H9 (cell line): ENCODE measurements at regions not wholly inside any gene's neighbourhood (a gene's known extent, or its start where the extent isn't known, plus 50 kb on each side); places are given as distances from the start of the nearest gene placed in this dataset.

Source experiments
- DNase-seq: peaks from one replicate; pipeline ENCODE4 v3.0.0-alpha.2; 2017
- H2AFZ ChIP-seq: one replicate; pipeline ENCODE4 v1.6.1; 2013; ENCODE audit warnings: mild to moderate bottlenecking, low read length, control low read depth, moderate library complexity
- H2AK5ac ChIP-seq: 2 replicates; pipeline ENCODE4 v1.6.1; 2013; ENCODE audit warnings: low read length, control low read depth, mixed read lengths; ENCODE audit not compliant: insufficient read length
- H2BK120ac ChIP-seq: one replicate; pipeline ENCODE4 v1.6.1; 2013; ENCODE audit warnings: low read depth, mild to moderate bottlenecking, low read length, control low read depth, inconsistent platforms; ENCODE audit not compliant: poor library complexity, severe bottlenecking
- H2BK12ac ChIP-seq: 2 replicates; pipeline ENCODE4 v1.6.1; 2013; ENCODE audit warnings: low read length, control low read depth, mixed read lengths, low read depth; ENCODE audit not compliant: insufficient read length
- H2BK15ac ChIP-seq: 2 replicates; pipeline ENCODE4 v1.6.1; 2013; ENCODE audit warnings: low read depth, low read length, control low read depth
- H2BK20ac ChIP-seq: one replicate; pipeline ENCODE4 v1.6.1; 2013; ENCODE audit warnings: low read depth, mild to moderate bottlenecking, low read length, control low read depth, inconsistent platforms; ENCODE audit not compliant: poor library complexity, severe bottlenecking
- H2BK5ac ChIP-seq: 2 replicates; pipeline ENCODE4 v1.6.1; 2013; ENCODE audit warnings: low read length, control low read depth, mixed read lengths; ENCODE audit not compliant: insufficient read length
- H3K14ac ChIP-seq: 2 replicates; pipeline ENCODE4 v1.6.1; 2013; ENCODE audit warnings: low read length, control low read depth; ENCODE audit not compliant: insufficient read depth
- H3K18ac ChIP-seq: 2 replicates; pipeline ENCODE4 v1.6.1; 2013; ENCODE audit warnings: low read depth, mild to moderate bottlenecking, mixed read lengths, low read length, control low read depth; ENCODE audit not compliant: insufficient read length
- H3K23ac ChIP-seq: 2 replicates; pipeline ENCODE4 v1.6.1; 2013; ENCODE audit warnings: low read length, control low read depth, mixed read lengths, low read depth; ENCODE audit not compliant: insufficient read length
- H3K23me2 ChIP-seq: 2 replicates; pipeline ENCODE4 v1.6.1; 2013; ENCODE audit warnings: low read depth, mild to moderate bottlenecking, mixed read lengths, low read length, control low read depth; ENCODE audit not compliant: insufficient read length, poor library complexity, severe bottlenecking
- H3K27ac ChIP-seq: 2 replicates; pipeline ENCODE4 v1.5.1; 2013; ENCODE audit warnings: low read length, control low read depth, mixed read lengths, low read depth; ENCODE audit not compliant: insufficient read length
- H3K27me3 ChIP-seq: 2 replicates; pipeline ENCODE4 v1.6.1; 2013; ENCODE audit warnings: low read length, control low read depth, inconsistent platforms; ENCODE audit not compliant: insufficient read depth
- H3K4ac ChIP-seq: 2 replicates; pipeline ENCODE4 v1.6.1; 2013; ENCODE audit warnings: low read depth, mild to moderate bottlenecking, control low read depth, inconsistent platforms, low read length, moderate library complexity
- H3K4me1 ChIP-seq: 2 replicates; pipeline ENCODE4 v1.6.1; 2013; ENCODE audit warnings: low read length, control low read depth, inconsistent platforms; ENCODE audit not compliant: insufficient read depth
- H3K4me2 ChIP-seq: 2 replicates; pipeline ENCODE4 v1.6.1; 2013; ENCODE audit warnings: low read length, control low read depth, mixed read lengths; ENCODE audit not compliant: insufficient read length, insufficient read depth
- H3K56ac ChIP-seq: 2 replicates; pipeline ENCODE4 v1.6.1; 2013; ENCODE audit warnings: low read depth, mild to moderate bottlenecking, mixed read lengths, low read length, control low read depth; ENCODE audit not compliant: insufficient read length
- H3K79me1 ChIP-seq: 2 replicates; pipeline ENCODE4 v1.6.1; 2013; ENCODE audit warnings: low read depth, mild to moderate bottlenecking, moderate library complexity, low read length, control low read depth, inconsistent platforms; ENCODE audit not compliant: insufficient read depth, poor library complexity, severe bottlenecking
- H3K79me2 ChIP-seq: 2 replicates; pipeline ENCODE4 v1.6.1; 2013; ENCODE audit warnings: low read length, control low read depth, inconsistent platforms; ENCODE audit not compliant: insufficient read depth
- H3K9ac ChIP-seq: 2 replicates; pipeline ENCODE4 v1.6.1; 2013; ENCODE audit warnings: low read length, control low read depth, mixed read lengths; ENCODE audit not compliant: insufficient read length; ENCODE audit errors: extremely low read depth
- H3K9me3 ChIP-seq: one replicate; pipeline ENCODE4 v1.6.1; 2013; ENCODE audit warnings: low read depth, low read length, inconsistent platforms; ENCODE audit not compliant: control insufficient read depth
- H3T11ph ChIP-seq: one replicate; pipeline ENCODE4 v1.6.1; 2013; ENCODE audit warnings: mild to moderate bottlenecking, low read length, control low read depth, inconsistent platforms
- H4K20me1 ChIP-seq: one replicate; pipeline ENCODE4 v1.6.1; 2013; ENCODE audit not compliant: control insufficient read depth, insufficient read length, insufficient read depth
- H4K5ac ChIP-seq: 2 replicates; pipeline ENCODE4 v1.6.1; 2013; ENCODE audit warnings: low read depth, mild to moderate bottlenecking, mixed read lengths, low read length, control low read depth; ENCODE audit not compliant: insufficient read length
- H4K8ac ChIP-seq: replicated peaks from 2 replicates; pipeline ENCODE4 v1.6.1; 2013; ENCODE audit warnings: low read length, control low read depth, mixed read lengths, low read depth; ENCODE audit not compliant: insufficient read length
- H4K91ac ChIP-seq: 2 replicates; pipeline ENCODE4 v1.6.1; 2013; ENCODE audit warnings: low read depth, mild to moderate bottlenecking, moderate library complexity, mixed read lengths, low read length, control low read depth; ENCODE audit not compliant: insufficient read length
- H3K27ac Mint-ChIP-seq, 3 experiments: 2 replicates in 2 of 3; 3 replicates in 1 of 3; pipeline ENCODE4 v1.8.0; 2020 to 2021; ENCODE audit warnings: mixed read lengths in 3 of 3, mild to moderate bottlenecking in 1 of 3, moderate library complexity in 1 of 3
- H3K27me3 Mint-ChIP-seq: 2 replicates; pipeline ENCODE4 v1.8.0; 2021; ENCODE audit warnings: low read depth, mild to moderate bottlenecking, moderate library complexity, mixed read lengths
- H3K36me3 Mint-ChIP-seq, 3 experiments: 2 replicates in 2 of 3; 3 replicates in 1 of 3; pipeline ENCODE4 v1.8.0; 2020 to 2021; ENCODE audit warnings: low read depth in 3 of 3, mixed read lengths in 3 of 3; ENCODE audit not compliant: insufficient read depth in 1 of 3
- H3K4me1 Mint-ChIP-seq, 2 experiments: 2 replicates each; pipeline ENCODE4 v1.8.0; 2020; ENCODE audit warnings: mixed read lengths in 2 of 2
- H3K4me3 Mint-ChIP-seq, 2 experiments: 2 replicates in 1 of 2; 3 replicates in 1 of 2; pipeline ENCODE4 v1.8.0; 2020 to 2021; ENCODE audit warnings: mild to moderate bottlenecking in 2 of 2, mixed read lengths in 2 of 2, moderate library complexity in 1 of 2
- H3K9me3 Mint-ChIP-seq, 2 experiments: 2 replicates in 1 of 2; 3 replicates in 1 of 2; pipeline ENCODE4 v1.8.0; 2020; ENCODE audit warnings: mild to moderate bottlenecking in 2 of 2, mixed read lengths in 2 of 2, moderate library complexity in 1 of 2
- CTCF ChIP-seq: fragments of 200-600 bp; sonication (generic); conservative IDR thresholded peaks from 3 replicates; pipeline ENCODE4 v1.8.0; 2021; ENCODE audit warnings: antibody characterized with exemption, mild to moderate bottlenecking
- WGBS: extraction: QIAGEN DNeasy Blood & Tissue Kit; methylation state at CpG from one replicate; pipeline ENCODE4 v1.1.7; 2013; ENCODE audit warnings: missing lambda C conversion rate, low lambda C conversion rate, mixed read lengths; ENCODE audit not compliant: insufficient read length; ENCODE audit errors: extremely low coverage; 5-methylcytosine and 5-hydroxymethylcytosine counted together

- no peak overlapping the region for H3K56ac ChIP-seq
Measured at GRCh38 chr5:96031180-96031579, 69.5 kb upstream of the ELL2 start.

More at GRCh38 chr5:96031180-96031579, 69.5 kb upstream of the ELL2 start:
- H3K27me3 Mint-ChIP-seq, result no peaks in the 10 kb centered on the region
- Histone ChIP-seq H2BK5ac (no peak overlapping the region), H2BK12ac (no peak overlapping the region), H2BK15ac (no peak overlapping the region), H2BK120ac (no peak overlapping the region), H3K27me3 (no peaks in the 10 kb centered on the region), H3K27ac (no peak overlapping the region), H3K4me1 (no peaks in the 10 kb centered on the region), H3K23me2 (no peaks in the 10 kb centered on the region), H3K23ac (no peak overlapping the region), H3K9me3 (no peaks in the 10 kb centered on the region), H4K20me1 (no peaks in the 10 kb centered on the region), H4K91ac (no peak overlapping the region), H3K18ac (no peak overlapping the region), H3K9ac (no peak overlapping the region), H3K79me2 (no peaks in the 10 kb centered on the region), H2BK20ac (no peak overlapping the region), H3T11ph (no peak overlapping the region), H2AFZ (no peak overlapping the region), H4K8ac (no peak overlapping the region), H4K5ac (no peak overlapping the region), H3K4me2 (no peak overlapping the region), H3K4ac (no peak overlapping the region), H3K14ac (no peak overlapping the region), H3K79me1 (no peaks in the 10 kb centered on the region), H2AK5ac (no peak overlapping the region)
- no peak for TF ChIP-seq CTCF
- whole genome bisulfite sequencing, result no CpG with 5 or more reads among the region's 2 CpGs
- no peak overlapping the region for H3K4me3 Mint-ChIP-seq
- no peak overlapping the region for H3K27ac Mint-ChIP-seq
- no peaks in the 10 kb centered on the region for H3K4me1 Mint-ChIP-seq
- no peak for DNase-seq
- no peaks in the 10 kb centered on the region for H3K36me3 Mint-ChIP-seq
- peaks cover 0 to 1% of the 10 kb centered on the region in 2 experiments; a peak in 1 of 5 replicates for H3K9me3 Mint-ChIP-seq
